ENCODE measurements at regions not wholly inside any gene's neighbourhood (a gene's known extent, or its start where the extent isn't known, plus 50 kb on each side); places are given as distances from the start of the nearest gene placed in this dataset.

GRCh38 chr12:13592063-13592942 lies 389.1 kb downstream of the GRIN2B start:
- no peak for DNase-seq

- DNase-seq: no peak
Measured at GRCh38 chr12:13591488-13591887, 389.9 kb downstream of the GRIN2B start.

GRCh38 chr12:13591059-13591458 lies 390.3 kb downstream of the GRIN2B start:
- DNase-seq: no peak

- no peak for DNase-seq
Measured at GRCh38 chr12:13588574-13588973, 392.0 kb downstream of the EMP1 start.

- DNase-seq: no peak
Measured at GRCh38 chr12:13587721-13588390, 391.3 kb downstream of the EMP1 start.

- no peak for DNase-seq
Measured at GRCh38 chr12:13586361-13586760, 389.8 kb downstream of the EMP1 start.

- no peak for DNase-seq
Measured at GRCh38 chr12:13584541-13584940, 388.0 kb downstream of the EMP1 start.

- DNase-seq: no peak
Measured at GRCh38 chr12:13583630-13584029, 387.1 kb downstream of the EMP1 start.

GRCh38 chr12:13582421-13582820 lies 385.9 kb downstream of the EMP1 start:
- DNase-seq: no peak

GRCh38 chr12:13581031-13581430 lies 384.5 kb downstream of the EMP1 start:
- DNase-seq: no peak

GRCh38 chr12:13580206-13580605 lies 383.7 kb downstream of the EMP1 start:
- no peak for DNase-seq

GRCh38 chr12:13576935-13577500 lies 380.5 kb downstream of the EMP1 start:
- no peak for DNase-seq

GRCh38 chr12:13573698-13574321 lies 377.3 kb downstream of the EMP1 start:
- no peak for DNase-seq

- DNase-seq: no peak
Measured at GRCh38 chr12:13571035-13571434, 374.5 kb downstream of the EMP1 start.

- DNase-seq: no peak
Measured at GRCh38 chr12:13570005-13570694, 373.6 kb downstream of the EMP1 start.

GRCh38 chr12:13566292-13566691 lies 369.8 kb downstream of the EMP1 start:
- no peak for DNase-seq

GRCh38 chr12:13564266-13564810 lies 367.8 kb downstream of the EMP1 start:
- DNase-seq: no peak

GRCh38 chr12:13563743-13564125 lies 367.2 kb downstream of the EMP1 start:
- no peak for DNase-seq

GRCh38 chr12:13562915-13563742 lies 366.6 kb downstream of the EMP1 start:
- no peak for DNase-seq

- DNase-seq: no peak
Measured at GRCh38 chr12:13561923-13562322, 365.4 kb downstream of the EMP1 start.

GRCh38 chr12:13559318-13559978 lies 362.9 kb downstream of the EMP1 start:
- DNase-seq: no peak
